HepG2 (cell line): ENCODE measurements at regions not wholly inside any gene's neighbourhood (a gene's known extent, or its start where the extent isn't known, plus 50 kb on each side); places are given as distances from the start of the nearest gene placed in this dataset.

ENCODE experiments used
- FOXM1 ChIP-seq: sonication (generic); formaldehyde crosslinking; IDR thresholded peaks from 2 replicates; pipeline ENCODE4 v1.5.0; 2020; ENCODE audit warnings: missing genetic modification reagents
- HNRNPL ChIP-seq: fragments of 200-400 bp; formaldehyde crosslinking; IDR thresholded peaks from 2 replicates; pipeline ENCODE4 v1.6.1; 2017; ENCODE audit warnings: mild to moderate bottlenecking, low read depth, low read length
- JUND ChIP-seq: sonication (generic); formaldehyde crosslinking; IDR thresholded peaks from 2 replicates; pipeline ENCODE4 v1.8.0; 2022; ENCODE audit warnings: mild to moderate bottlenecking, missing genetic modification reagents
- KDM1A ChIP-seq: IDR thresholded peaks from 2 replicates; pipeline ENCODE4 v1.6.1; 2016; ENCODE audit warnings: missing compliant biosample characterization
- PAX8 ChIP-seq: sonication (generic); formaldehyde crosslinking; IDR thresholded peaks from 2 replicates; pipeline ENCODE4 v1.8.0; 2022; ENCODE audit warnings: mild to moderate bottlenecking, missing genetic modification reagents, borderline replicate concordance
- ZFX ChIP-seq: sonication (generic); formaldehyde crosslinking; IDR thresholded peaks from 2 replicates; pipeline ENCODE4 v1.4.0; 2020; ENCODE audit warnings: mild to moderate bottlenecking, low read depth, missing genetic modification reagents, moderate library complexity

GRCh38 chr15:31178705-31179104 is 77.2 kb upstream of the TRPM1 start:
- TF ChIP-seq ZFX (CRISPR knock-in tag), result no peak
- no peak for TF ChIP-seq FOXM1 (CRISPR knock-in tag)
- no peak for TF ChIP-seq KDM1A (CRISPR knock-in tag)
- TF ChIP-seq JUND (CRISPR knock-in tag), result no peak
- no peak for TF ChIP-seq PAX8 (CRISPR knock-in tag)
- no peak for TF ChIP-seq HNRNPL
